Stimulated activated CD8-positive, alpha-beta memory T cell treated with anti-CD3 and anti-CD28 coated beads, Interleukin-4, amount 100 ng/mL, for 48 hours (primary cell): ENCODE measurements at regions not wholly inside any gene's neighbourhood (a gene's known extent, or its start where the extent isn't known, plus 50 kb on each side); places are given as distances from the start of the nearest gene placed in this dataset.

Source experiments
- DNase-seq: peaks from one replicate; pipeline ENCODE4 v3.0.0-alpha.2; 2020

- no peak for DNase-seq
These were observed 125.7 kb upstream of the CDH5 start for GRCh38 chr16:66240631-66241395.

- no peak for DNase-seq
These were observed 126.4 kb upstream of the CDH5 start for GRCh38 chr16:66240088-66240487.

- DNase-seq: no peak
These were observed 127.8 kb upstream of the CDH5 start for GRCh38 chr16:66238696-66239095.

GRCh38 chr16:66236301-66236700 is 130.2 kb upstream of the CDH5 start:
- DNase-seq: no peak

GRCh38 chr16:66231452-66232160 is 134.9 kb upstream of the CDH5 start:
- no peak for DNase-seq

- DNase-seq: no peak
These were observed 136.8 kb upstream of the CDH5 start for GRCh38 chr16:66229651-66230050.

GRCh38 chr16:66228792-66229191 is 137.7 kb upstream of the CDH5 start:
- DNase-seq: no peak

- DNase-seq: no peak
These were observed 138.5 kb upstream of the CDH5 start for GRCh38 chr16:66227766-66228530.

- no peak for DNase-seq
These were observed 139.7 kb upstream of the CDH5 start for GRCh38 chr16:66226762-66227161.

GRCh38 chr16:66225696-66226095 is 140.8 kb upstream of the CDH5 start:
- no peak for DNase-seq

GRCh38 chr16:66224626-66225025 is 141.9 kb upstream of the CDH5 start:
- no peak for DNase-seq

GRCh38 chr16:66224186-66224585 is 142.3 kb upstream of the CDH5 start:
- DNase-seq: no peak

- DNase-seq: no peak
These were observed 143.2 kb upstream of the CDH5 start for GRCh38 chr16:66223176-66223780.

GRCh38 chr16:66222756-66223155 is 143.7 kb upstream of the CDH5 start:
- no peak for DNase-seq

- no peak for DNase-seq
These were observed 145.8 kb upstream of the CDH5 start for GRCh38 chr16:66220702-66221101.

- DNase-seq: no peak
These were observed 147.0 kb upstream of the CDH5 start for GRCh38 chr16:66219491-66219890.

GRCh38 chr16:66212428-66212827 is 154.1 kb upstream of the CDH5 start:
- DNase-seq: no peak

GRCh38 chr16:66211651-66212050 is 154.8 kb upstream of the CDH5 start:
- DNase-seq: no peak

GRCh38 chr16:66207883-66208265 is 158.6 kb upstream of the CDH5 start:
- no peak for DNase-seq

- DNase-seq: no peak
These were observed 159.2 kb upstream of the CDH5 start for GRCh38 chr16:66207139-66207882.

- DNase-seq: no peak
These were observed 160.1 kb upstream of the CDH5 start for GRCh38 chr16:66206363-66206762.
